AG20443 (cell line): ENCODE measurements at regions not wholly inside any gene's neighbourhood (a gene's known extent, or its start where the extent isn't known, plus 50 kb on each side); places are given as distances from the start of the nearest gene placed in this dataset.

Experiments
- DNase-seq: peaks from one replicate; pipeline ENCODE4 v3.0.0; 2012; ENCODE audit warnings: low spot score, mixed read lengths

GRCh38 chr11:37621662-37622061 is 1023.6 kb upstream of the RAG2 start:
- no peak for DNase-seq

GRCh38 chr11:37616291-37616690 is 1018.3 kb upstream of the RAG2 start:
- no peak for DNase-seq

GRCh38 chr11:37613031-37613430 is 1015.0 kb upstream of the RAG2 start:
- DNase-seq = no peak

GRCh38 chr11:37612146-37612545 is 1014.1 kb upstream of the RAG2 start:
- DNase-seq = no peak

GRCh38 chr11:37605229-37605628 is 1007.2 kb upstream of the RAG2 start:
- DNase-seq = no peak

- DNase-seq = no peak
Measured at GRCh38 chr11:37598381-37598780, 1000.3 kb upstream of the RAG2 start.

GRCh38 chr11:37597776-37598175 is 999.7 kb upstream of the RAG2 start:
- DNase-seq = no peak

GRCh38 chr11:37595845-37596244 is 997.8 kb upstream of the RAG2 start:
- DNase-seq = no peak

- DNase-seq = no peak
Measured at GRCh38 chr11:37574361-37574760, 976.3 kb upstream of the RAG2 start.

GRCh38 chr11:37572491-37573171 is 974.6 kb upstream of the RAG2 start:
- no peak for DNase-seq

- DNase-seq = no peak
Measured at GRCh38 chr11:37571246-37571645, 973.2 kb upstream of the RAG2 start.

GRCh38 chr11:37560991-37561390 is 963.0 kb upstream of the RAG2 start:
- DNase-seq = no peak

GRCh38 chr11:37560346-37560745 is 962.3 kb upstream of the RAG2 start:
- DNase-seq = no peak

GRCh38 chr11:37558619-37559210 is 960.7 kb upstream of the RAG2 start:
- DNase-seq = no peak

- DNase-seq = no peak
Measured at GRCh38 chr11:37557990-37558389, 960.0 kb upstream of the RAG2 start.

- DNase-seq = no peak
Measured at GRCh38 chr11:37552284-37552683, 954.2 kb upstream of the RAG2 start.

- DNase-seq = no peak
Measured at GRCh38 chr11:37544491-37544890, 946.5 kb upstream of the RAG2 start.

- DNase-seq = no peak
Measured at GRCh38 chr11:37533830-37534229, 935.8 kb upstream of the RAG2 start.

- DNase-seq = no peak
Measured at GRCh38 chr11:37533087-37533486, 935.1 kb upstream of the RAG2 start.

GRCh38 chr11:37532271-37532670 is 934.2 kb upstream of the RAG2 start:
- DNase-seq = no peak

GRCh38 chr11:37527545-37527944 is 929.5 kb upstream of the RAG2 start:
- no peak for DNase-seq

GRCh38 chr11:37525336-37525735 is 927.3 kb upstream of the RAG2 start:
- DNase-seq = no peak

GRCh38 chr11:37519781-37520180 is 921.7 kb upstream of the RAG2 start:
- no peak for DNase-seq

GRCh38 chr11:37512156-37512780 is 914.2 kb upstream of the RAG2 start:
- DNase-seq = no peak
